ENCODE measurements at regions not wholly inside any gene's neighbourhood (a gene's known extent, or its start where the extent isn't known, plus 50 kb on each side); places are given as distances from the start of the nearest gene placed in this dataset.

GRCh38 chr15:98075441-98075840 lies 114.9 kb downstream of the ARRDC4 start:
- TF ChIP-seq CTCF (IDR thresholded peaks at IDR 0.05) (no peak), POLR2A (IDR thresholded peaks at IDR 0.05) (no peak)

Measured in esophagus squamous epithelium (tissue), 4 donors.